Tibial artery (tissue), 4 donors: ENCODE measurements at regions not wholly inside any gene's neighbourhood (a gene's known extent, or its start where the extent isn't known, plus 50 kb on each side); places are given as distances from the start of the nearest gene placed in this dataset.

Experiments
- DNase-seq, 2 donors: peaks; one replicate each; pipeline ENCODE4 v3.0.0-alpha.2; 2019
- H3K27ac ChIP-seq, 2 donors: fragments of 200-600 bp; sonication (generic) in 1 of 2; 1 replicate in 1 of 2; 2 replicates in 1 of 2; pipeline ENCODE4 v1.5.1; 2018 to 2019; ENCODE audit warnings: mild to moderate bottlenecking in 1 of 2
- H3K27me3 ChIP-seq, 2 donors: fragments of 200-600 bp; sonication (generic) in 1 of 2; one replicate each; pipeline versions ENCODE4 v1.5.1 to v1.6.0; 2016 to 2019
- H3K36me3 ChIP-seq, 3 donors: fragments of 200-600 bp; sonication (generic) in 2 of 3; one replicate each; pipeline ENCODE4 v1.5.1; 2016 to 2019; ENCODE audit warnings: mild to moderate bottlenecking in 2 of 3
- H3K4me1 ChIP-seq, 4 donors: fragments of 200-600 bp; sonication (generic) in 2 of 4; 1 replicate in 3 of 4; 2 replicates in 1 of 4; pipeline ENCODE4 v1.5.1; 2016 to 2019
- H3K4me3 ChIP-seq, 2 donors: fragments of 200-600 bp; sonication (generic) in 1 of 2; 1 replicate in 1 of 2; 2 replicates in 1 of 2; pipeline ENCODE4 v1.5.1; 2018 to 2019; ENCODE audit warnings: mild to moderate bottlenecking in 2 of 2
- H3K9me3 ChIP-seq, 3 donors: fragments of 200-600 bp; sonication (generic) in 1 of 3; one replicate each; pipeline ENCODE4 v1.5.1; 2016 to 2019
- intact Hi-C: fragments of 100-400 bp; cut with DNase I; formaldehyde crosslinking; loops from one replicate; pipeline ENCODE4 v1.15.0; 2023; ENCODE audit warnings: low total_unique reads
- TF ChIP-seq, protein P1 (sequence below), 2 experiments: fragments of 200-600 bp in 1 of 2; fragments of 450-650 bp in 1 of 2; IDR thresholded peaks; one replicate each; pipeline ENCODE4 v1.5.1; 2017 to 2019; ENCODE audit warnings: antibody characterized with exemption in 2 of 2, mild to moderate bottlenecking in 1 of 2, moderate library complexity in 1 of 2

DNA sequence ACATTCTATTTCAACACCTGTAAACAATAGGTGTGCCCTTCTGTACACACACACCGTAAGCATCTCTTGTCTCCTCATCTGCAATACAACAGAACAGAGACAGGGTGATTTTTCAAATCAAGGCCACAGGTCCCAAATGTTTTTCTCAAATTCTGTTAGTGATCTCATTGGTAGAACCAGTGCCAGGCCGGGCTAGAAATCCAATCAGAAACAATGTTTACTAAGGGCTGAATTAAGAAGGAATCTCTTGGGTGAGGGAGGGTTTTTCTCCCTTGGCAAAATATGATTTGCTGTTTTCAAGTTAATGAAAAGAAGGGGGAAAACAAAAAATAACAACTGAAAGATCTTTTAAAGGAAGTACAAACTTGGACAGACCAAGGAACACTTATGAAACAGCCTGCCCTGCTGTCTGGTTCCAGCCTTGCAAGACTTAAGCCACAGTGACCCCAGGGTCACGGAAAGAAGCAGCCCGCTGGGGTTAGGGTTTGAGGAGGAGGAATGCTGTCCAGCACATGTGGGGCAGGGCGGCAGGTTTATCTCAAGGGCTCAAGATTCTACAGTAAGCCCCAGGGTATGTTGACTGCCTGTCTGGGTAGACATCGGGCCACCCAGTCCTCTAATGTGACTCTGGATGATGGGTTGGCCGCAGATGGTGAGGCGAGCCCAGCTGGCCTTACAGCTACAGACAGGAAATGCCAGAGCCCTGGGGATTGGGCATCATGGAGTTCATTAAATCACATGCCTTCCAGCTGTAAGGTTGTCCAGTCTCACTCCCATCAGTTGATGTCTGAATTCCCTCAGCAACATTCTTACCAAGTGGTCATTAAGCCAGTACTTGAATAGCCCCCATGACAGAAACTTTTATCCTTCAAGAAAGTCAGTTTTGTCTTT lies 73.3 kb upstream of the SLC44A3 start:
- H3K27me3 ChIP-seq, result no peaks in the 10 kb centered on the region
- H3K27ac ChIP-seq, result peak overlapping the region; percentile 26 to 30
- intact Hi-C loops, result no loop called here

DNA sequence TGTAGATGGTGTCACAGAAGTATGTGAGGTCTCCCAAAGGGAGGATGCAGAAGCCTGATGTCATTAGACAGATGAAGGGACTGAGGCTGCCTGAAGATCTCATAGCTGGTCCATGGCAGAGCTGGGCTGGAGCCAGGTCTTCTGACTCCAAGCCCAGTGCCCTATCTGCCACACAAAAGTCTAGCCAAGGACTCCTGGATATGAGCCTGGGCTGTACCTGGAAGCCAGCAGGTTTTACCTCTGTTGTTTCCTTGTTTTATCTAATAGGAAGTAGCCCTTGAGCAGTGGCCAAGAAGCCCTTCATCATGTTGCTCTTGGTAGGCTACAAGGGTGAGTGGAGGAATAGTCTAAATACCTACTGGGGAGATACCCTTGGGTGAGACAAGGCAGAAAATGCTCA lies 74.4 kb upstream of the SLC44A3 start:
- Histone ChIP-seq H3K27me3 (no peaks in the 10 kb centered on the region), H3K4me3 (no peak overlapping the region), H3K27ac (peak overlapping the region in 1 of 2 donors; percentile 9), H3K36me3 (no peaks in the 10 kb centered on the region), H3K4me1 (peaks cover 0 to 5% (median 0%) of the 10 kb centered on the region in 4 donors), H3K9me3 (peaks cover 0 to 7% (median 0%) of the 10 kb centered on the region in 3 donors)
- no peak for DNase-seq
- intact Hi-C loops, result no loop called here
- TF ChIP-seq, protein P1, sequence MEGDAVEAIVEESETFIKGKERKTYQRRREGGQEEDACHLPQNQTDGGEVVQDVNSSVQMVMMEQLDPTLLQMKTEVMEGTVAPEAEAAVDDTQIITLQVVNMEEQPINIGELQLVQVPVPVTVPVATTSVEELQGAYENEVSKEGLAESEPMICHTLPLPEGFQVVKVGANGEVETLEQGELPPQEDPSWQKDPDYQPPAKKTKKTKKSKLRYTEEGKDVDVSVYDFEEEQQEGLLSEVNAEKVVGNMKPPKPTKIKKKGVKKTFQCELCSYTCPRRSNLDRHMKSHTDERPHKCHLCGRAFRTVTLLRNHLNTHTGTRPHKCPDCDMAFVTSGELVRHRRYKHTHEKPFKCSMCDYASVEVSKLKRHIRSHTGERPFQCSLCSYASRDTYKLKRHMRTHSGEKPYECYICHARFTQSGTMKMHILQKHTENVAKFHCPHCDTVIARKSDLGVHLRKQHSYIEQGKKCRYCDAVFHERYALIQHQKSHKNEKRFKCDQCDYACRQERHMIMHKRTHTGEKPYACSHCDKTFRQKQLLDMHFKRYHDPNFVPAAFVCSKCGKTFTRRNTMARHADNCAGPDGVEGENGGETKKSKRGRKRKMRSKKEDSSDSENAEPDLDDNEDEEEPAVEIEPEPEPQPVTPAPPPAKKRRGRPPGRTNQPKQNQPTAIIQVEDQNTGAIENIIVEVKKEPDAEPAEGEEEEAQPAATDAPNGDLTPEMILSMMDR (IDR thresholded peaks at IDR 0.05), result no peak

More for the DNA sequence above, 73.3 kb upstream of the SLC44A3 start:
- TF ChIP-seq, protein P1 (IDR thresholded peaks at IDR 0.05), result no peak
- Histone ChIP-seq H3K4me3 (no peak overlapping the region), H3K36me3 (no peaks in the 10 kb centered on the region), H3K9me3 (peaks cover 0 to 7% (median 0%) of the 10 kb centered on the region in 3 donors), H3K4me1 (peaks cover 0 to 5% (median 0%) of the 10 kb centered on the region in 4 donors)
- DNase-seq, result peak; percentile 77 to 81

DNA sequence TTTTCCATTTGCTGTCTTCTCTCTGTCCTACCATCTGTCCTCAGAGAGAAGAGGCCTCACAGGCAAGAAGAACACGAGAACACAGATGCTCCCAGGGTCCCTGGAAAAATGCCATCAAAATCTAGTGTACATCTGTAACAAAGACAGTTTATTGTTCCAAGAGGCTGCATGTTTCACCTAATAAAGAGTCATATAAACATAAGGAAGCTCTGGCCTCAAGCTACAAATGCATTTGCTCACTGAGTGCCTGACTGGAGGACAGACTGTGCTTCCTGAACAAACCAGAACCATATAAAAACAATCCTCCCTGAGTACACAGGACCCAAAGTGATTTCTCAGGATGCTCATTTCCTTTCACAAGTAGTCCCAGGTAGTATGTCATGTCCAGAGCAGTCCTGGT lies 76.3 kb upstream of the SLC44A3 start:
- H3K27me3 ChIP-seq, result no peaks in the 10 kb centered on the region
- intact Hi-C loops, result no loop called here
- TF ChIP-seq, protein P1 (IDR thresholded peaks at IDR 0.05), result no peak
- H3K36me3 ChIP-seq, result no peaks in the 10 kb centered on the region
- no peak for DNase-seq
- no peaks in the 10 kb centered on the region for H3K9me3 ChIP-seq
- H3K27ac ChIP-seq, result peak overlapping the region in 1 of 2 donors; percentile 16
- H3K4me3 ChIP-seq, result no peak overlapping the region
- H3K4me1 ChIP-seq, result peaks cover 0 to 14% (median 7%) of the 10 kb centered on the region in 4 donors

DNA sequence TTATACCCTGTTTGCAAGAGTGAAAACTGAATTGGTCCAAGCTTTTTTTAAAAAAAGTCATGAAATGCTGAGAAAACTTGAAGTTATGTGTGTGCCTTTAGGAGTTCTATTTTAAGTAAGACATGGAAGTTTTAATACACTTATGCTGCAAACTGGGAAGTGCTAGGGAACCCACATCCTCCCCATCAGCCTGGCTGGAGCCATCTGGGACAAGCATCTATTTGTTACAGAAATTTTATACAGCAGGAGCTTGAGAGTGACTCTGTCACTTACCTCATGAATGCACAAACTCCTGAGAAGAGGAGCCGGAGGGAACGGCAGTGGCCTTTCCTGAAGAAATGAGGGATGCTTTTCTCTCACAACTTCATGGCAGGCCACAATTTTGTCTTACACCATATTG lies 78.2 kb upstream of the SLC44A3 start:
- Histone ChIP-seq H3K9me3 (no peaks in the 10 kb centered on the region), H3K27me3 (no peaks in the 10 kb centered on the region), H3K4me1 (peaks cover 0 to 20% (median 7%) of the 10 kb centered on the region in 4 donors), H3K36me3 (no peaks in the 10 kb centered on the region), H3K27ac (no peak overlapping the region), H3K4me3 (no peak overlapping the region)
- no peak for DNase-seq
- intact Hi-C loops, result no loop called here
- TF ChIP-seq, protein P1 (IDR thresholded peaks at IDR 0.05), result no peak

DNA sequence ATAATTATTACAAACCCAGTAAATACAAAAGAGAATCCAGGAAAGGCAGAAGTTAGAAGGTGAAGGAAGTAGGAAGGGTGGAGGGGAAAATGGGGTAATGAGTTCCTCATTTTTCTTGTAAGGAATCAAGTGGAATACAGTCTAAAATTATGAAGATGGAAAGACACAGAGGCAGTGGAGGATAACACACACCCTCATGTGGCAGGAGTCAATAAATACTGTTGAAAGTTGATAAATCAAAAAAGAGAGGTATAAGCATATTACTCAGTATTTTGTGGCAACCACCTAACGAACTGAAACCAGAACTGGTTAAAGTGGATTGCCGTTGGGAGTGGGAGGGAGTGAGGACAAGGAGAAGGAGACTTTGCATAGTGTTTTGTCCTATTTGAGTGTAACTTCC lies 78.6 kb upstream of the SLC44A3 start:
- Histone ChIP-seq H3K36me3 (no peaks in the 10 kb centered on the region), H3K9me3 (no peaks in the 10 kb centered on the region), H3K4me1 (peaks cover 0 to 24% (median 6%) of the 10 kb centered on the region in 4 donors), H3K27me3 (no peaks in the 10 kb centered on the region), H3K4me3 (no peak overlapping the region), H3K27ac (no peak overlapping the region)
- TF ChIP-seq, protein P1 (IDR thresholded peaks at IDR 0.05), result no peak
- intact Hi-C loops, result no loop called here
- DNase-seq, result no peak
